ENCODE measurements at regions not wholly inside any gene's neighbourhood (a gene's known extent, or its start where the extent isn't known, plus 50 kb on each side); places are given as distances from the start of the nearest gene placed in this dataset.

GRCh38 chr17:52294301-52294700, 135.8 kb upstream of the CA10 start:
- no peaks in the 10 kb centered on the region for H3K27me3 Mint-ChIP-seq (ENCODE audit: low read depth in 3 of 3)
- no peak for DNase-seq
- H3K4me2 ChIP-seq (replicated peaks; ENCODE audit: extremely low read depth, low read length, poor library complexity, severe bottlenecking): no peak overlapping the region
- WGBS (ENCODE audit: insufficient coverage): no CpG with 5 or more reads among the region's 1 CpG
- no peak for TF ChIP-seq CTCF (IDR thresholded peaks at IDR 0.05)
- no peaks in the 10 kb centered on the region for H3K36me3 Mint-ChIP-seq
- no peaks in the 10 kb centered on the region for H3K4me1 ChIP-seq (ENCODE audit: control insufficient read depth in 1 of 2, insufficient read depth in 2 of 2, low read length in 2 of 2)
- H3K9ac ChIP-seq (ENCODE audit: insufficient read depth, low read length, poor library complexity, severe bottlenecking): no peak overlapping the region
- H3K79me2 ChIP-seq (ENCODE audit: insufficient read depth, low read length): no peaks in the 10 kb centered on the region
- H3K36me3 ChIP-seq (replicated peaks in 1 of 2; ENCODE audit: control insufficient read depth in 1 of 2, insufficient read depth in 2 of 2, low read length in 2 of 2): no peaks in the 10 kb centered on the region
- H3K4me1 Mint-ChIP-seq: no peaks in the 10 kb centered on the region
- intact Hi-C loops (cut with micrococcal nuclease): no loop called here
- H3K9me3 ChIP-seq (replicated peaks in 1 of 2; ENCODE audit: control insufficient read depth in 1 of 2, insufficient read depth in 1 of 2, low read length in 2 of 2): peaks cover 0 to 2% of the 10 kb centered on the region in 2 donors
- H3K4me3 ChIP-seq (replicated peaks in 1 of 3; ENCODE audit: low read depth in 2 of 3, low read length in 3 of 3): no peak overlapping the region
- peaks cover 0 to 10% (median 1%) of the 10 kb centered on the region in 7 donors for H3K9me3 Mint-ChIP-seq
- H4K20me1 ChIP-seq (ENCODE audit: insufficient read depth, low read length): no peaks in the 10 kb centered on the region
- no peak overlapping the region for H3K27ac Mint-ChIP-seq
- no peaks in the 10 kb centered on the region for H3K27me3 ChIP-seq (ENCODE audit: control insufficient read depth in 2 of 2, insufficient read depth in 2 of 2, low read length in 2 of 2)
- H3K4me3 Mint-ChIP-seq: no peak overlapping the region
- no peak overlapping the region for H3K27ac ChIP-seq (ENCODE audit: low read depth in 1 of 2, low read length in 2 of 2)
- no peak overlapping the region for H2AFZ ChIP-seq (ENCODE audit: insufficient read depth, low read depth, low read length, poor library complexity, severe bottlenecking)

- peaks cover 0 to 3% (median 0%) of the 10 kb centered on the region in 3 donors for H3K27me3 Mint-ChIP-seq (ENCODE audit: low read depth in 3 of 3)
- Histone ChIP-seq H3K9me3 (replicated peaks in 1 of 2; ENCODE audit: control insufficient read depth in 1 of 2, insufficient read depth in 1 of 2, low read length in 2 of 2) (peaks cover 0 to 2% of the 10 kb centered on the region in 2 donors), H3K36me3 (replicated peaks in 1 of 2; ENCODE audit: control insufficient read depth in 1 of 2, insufficient read depth in 2 of 2, low read length in 2 of 2) (no peaks in the 10 kb centered on the region), H3K27me3 (ENCODE audit: control insufficient read depth in 2 of 2, insufficient read depth in 2 of 2, low read length in 2 of 2) (no peaks in the 10 kb centered on the region), H3K4me1 (ENCODE audit: control insufficient read depth in 1 of 2, insufficient read depth in 2 of 2, low read length in 2 of 2) (no peaks in the 10 kb centered on the region), H3K4me2 (replicated peaks; ENCODE audit: extremely low read depth, low read length, poor library complexity, severe bottlenecking) (no peak overlapping the region), H3K4me3 (replicated peaks in 1 of 3; ENCODE audit: low read depth in 2 of 3, low read length in 3 of 3) (no peak overlapping the region), H3K9ac (ENCODE audit: insufficient read depth, low read length, poor library complexity, severe bottlenecking) (no peak overlapping the region), H2AFZ (ENCODE audit: insufficient read depth, low read depth, low read length, poor library complexity, severe bottlenecking) (no peak overlapping the region), H3K27ac (ENCODE audit: low read depth in 1 of 2, low read length in 2 of 2) (no peak overlapping the region), H4K20me1 (ENCODE audit: insufficient read depth, low read length) (no peaks in the 10 kb centered on the region), H3K79me2 (ENCODE audit: insufficient read depth, low read length) (no peaks in the 10 kb centered on the region)
- no peak for TF ChIP-seq CTCF (IDR thresholded peaks at IDR 0.05)
- no peak overlapping the region for H3K4me3 Mint-ChIP-seq
- intact Hi-C loops (cut with micrococcal nuclease): no loop called here
- H3K4me1 Mint-ChIP-seq: no peaks in the 10 kb centered on the region
- no CpG with 5 or more reads among the region's 2 CpGs for WGBS (ENCODE audit: insufficient coverage)
- H3K9me3 Mint-ChIP-seq: peaks cover 0 to 24% (median 8%) of the 10 kb centered on the region in 7 donors
- H3K36me3 Mint-ChIP-seq: no peaks in the 10 kb centered on the region
- DNase-seq: no peak
- H3K27ac Mint-ChIP-seq: no peak overlapping the region
These were observed 129.1 kb upstream of the CA10 start for GRCh38 chr17:52287611-52288010.
